HG03521 (cell line): ENCODE measurements at regions not wholly inside any gene's neighbourhood (a gene's known extent, or its start where the extent isn't known, plus 50 kb on each side); places are given as distances from the start of the nearest gene placed in this dataset.

Experiments used
- ATAC-seq: cut with Tn5 transposase; IDR thresholded peaks from one replicate; pipeline ENCODE4 v1.9.1; 2021; ENCODE audit warnings: mild to moderate bottlenecking, moderate library complexity; ENCODE audit not compliant: unreplicated experiment

- ATAC-seq = no peak
Observed at GRCh38 chr5:24353611-24354010, 291.2 kb downstream of the CDH10 start.

GRCh38 chr5:24363789-24364481 lies 280.8 kb downstream of the CDH10 start:
- no peak for ATAC-seq

DNA sequence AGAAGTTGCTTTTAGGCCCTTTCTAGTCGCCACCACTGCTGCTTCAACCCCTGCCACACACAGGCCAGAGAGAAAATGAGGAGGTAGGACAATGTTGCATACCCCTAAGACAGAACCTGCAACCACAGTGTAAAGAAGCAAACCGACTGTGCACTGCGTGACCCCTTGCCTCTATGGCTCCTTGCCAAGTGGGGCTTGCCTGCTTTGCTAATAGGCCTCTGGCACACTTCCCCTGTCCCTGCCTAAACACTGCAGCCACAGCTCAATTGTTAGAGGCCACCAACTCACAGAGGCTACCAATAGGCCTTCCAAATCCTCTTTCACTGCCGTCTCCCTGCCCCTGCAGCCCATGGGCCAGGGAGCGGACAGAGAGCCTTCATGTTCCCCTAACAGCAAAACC lies 280.1 kb downstream of the CDH10 start:
- ATAC-seq = no peak

- no peak for ATAC-seq
Observed at GRCh38 chr5:24365406-24365805, 279.4 kb downstream of the CDH10 start.

GRCh38 chr5:24367216-24367615 lies 277.6 kb downstream of the CDH10 start:
- ATAC-seq = no peak

DNA sequence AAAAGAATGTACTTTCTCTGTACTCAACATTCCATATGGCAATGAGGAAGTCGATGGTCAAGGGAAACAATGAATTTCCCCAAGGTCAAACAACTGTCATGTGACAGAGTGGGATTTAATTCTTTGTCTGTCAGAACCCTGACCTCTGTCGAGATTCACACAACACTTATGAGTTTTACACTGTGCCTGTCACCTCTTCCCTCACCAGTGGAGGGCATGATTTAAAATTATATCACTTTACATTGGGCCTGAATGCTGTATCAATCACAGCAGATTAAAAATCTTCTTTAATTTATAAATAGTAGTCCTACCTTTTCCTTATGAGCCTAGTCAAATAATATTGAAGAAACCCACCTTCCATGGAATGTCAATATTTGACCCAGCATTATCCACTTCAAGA lies 276.7 kb downstream of the CDH10 start:
- no peak for ATAC-seq

DNA sequence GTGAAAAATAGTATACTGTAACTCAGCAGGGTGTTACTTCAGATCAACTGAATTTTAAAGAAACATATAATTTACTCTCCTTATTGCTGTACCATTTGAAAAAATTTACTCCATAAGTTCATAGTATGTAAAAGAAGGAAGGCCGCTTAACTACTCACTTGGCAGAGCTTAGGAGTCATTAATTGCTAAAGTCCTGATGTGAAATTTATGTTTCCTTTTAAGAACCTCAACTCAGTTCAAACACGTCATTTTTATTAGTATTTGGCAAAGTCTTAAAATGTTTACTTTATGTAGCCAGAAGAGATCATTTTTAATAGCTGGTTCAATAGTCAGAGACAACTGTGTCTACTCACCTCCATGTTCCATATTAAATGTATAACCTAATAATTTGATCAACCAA lies 268.6 kb downstream of the CDH10 start:
- no peak for ATAC-seq

GRCh38 chr5:24376616-24377015 lies 268.2 kb downstream of the CDH10 start:
- no peak for ATAC-seq

- no peak for ATAC-seq
Observed at GRCh38 chr5:24381861-24382489, 262.8 kb downstream of the CDH10 start.

- ATAC-seq = no peak
Observed at GRCh38 chr5:24385070-24385469, 259.7 kb downstream of the CDH10 start.

DNA sequence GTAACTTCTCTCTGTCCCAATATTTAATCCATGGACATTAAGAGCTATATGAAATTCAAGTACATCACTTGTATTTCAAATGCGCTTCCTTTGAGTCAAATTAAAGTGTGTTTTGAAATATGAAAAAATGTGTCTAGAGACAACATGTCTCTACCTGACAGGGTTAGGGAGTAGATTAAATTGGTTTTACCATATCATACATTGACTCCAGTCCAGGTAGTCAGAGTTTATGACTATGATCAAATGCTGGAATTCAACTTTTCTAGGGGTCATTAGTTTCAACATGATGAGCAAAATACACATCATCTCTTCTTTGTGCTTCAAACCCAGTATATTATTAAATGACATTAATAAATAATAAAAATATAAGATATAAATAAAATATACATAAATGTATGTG lies 259.2 kb downstream of the CDH10 start:
- no peak for ATAC-seq

- ATAC-seq = no peak
Observed at GRCh38 chr5:24388448-24388847, 256.3 kb downstream of the CDH10 start.

- ATAC-seq = no peak
Observed at GRCh38 chr5:24389968-24390367, 254.8 kb downstream of the CDH10 start.

- no peak for ATAC-seq
Observed at GRCh38 chr5:24391816-24392215, 253.0 kb downstream of the CDH10 start.

- ATAC-seq = no peak
Observed at GRCh38 chr5:24397601-24398000, 247.2 kb downstream of the CDH10 start.

DNA sequence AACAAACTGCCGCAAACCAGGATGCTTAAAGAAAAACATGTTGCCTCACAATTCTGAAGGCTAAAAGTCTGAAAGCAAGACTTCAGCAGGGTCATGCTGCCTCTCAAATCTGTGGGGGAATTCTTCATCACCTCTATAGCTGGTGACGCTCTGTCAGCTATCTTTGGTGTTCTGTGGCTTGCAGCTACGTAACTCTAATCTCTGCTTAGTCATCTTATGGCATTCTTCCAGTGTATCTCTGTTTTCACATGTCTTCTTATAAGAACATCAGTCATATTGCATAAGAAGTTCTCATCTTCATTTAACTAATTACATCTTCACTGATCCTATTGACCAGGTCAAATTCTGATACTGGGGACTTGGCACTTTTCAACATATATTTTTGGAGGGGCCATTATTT lies 243.0 kb downstream of the CDH10 start:
- ATAC-seq = no peak

DNA sequence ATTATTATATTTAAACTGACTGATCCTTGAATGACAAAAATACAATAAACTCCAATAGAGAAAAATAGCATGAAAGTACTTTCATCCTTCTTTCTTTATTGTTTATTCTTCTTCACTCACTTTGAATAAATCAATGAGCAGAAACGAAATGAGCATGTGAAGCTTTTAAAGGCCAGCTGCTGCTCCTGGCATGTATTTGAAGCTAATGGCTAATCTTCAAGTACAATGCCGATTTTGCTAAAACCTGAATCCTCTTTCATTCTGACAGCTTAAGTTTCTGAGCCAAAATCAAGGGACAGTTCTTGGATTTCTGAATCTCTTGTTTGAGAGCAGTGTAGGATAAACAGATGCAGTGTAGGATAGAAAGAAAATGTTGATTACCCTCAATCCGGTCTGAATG lies 237.3 kb downstream of the CDH10 start:
- ATAC-seq = no peak

GRCh38 chr5:24428345-24428744 lies 216.4 kb downstream of the CDH10 start:
- no peak for ATAC-seq

GRCh38 chr5:24433555-24433954 lies 211.2 kb downstream of the CDH10 start:
- no peak for ATAC-seq
